Memory B cell (primary cell): ENCODE measurements at regions not wholly inside any gene's neighbourhood (a gene's known extent, or its start where the extent isn't known, plus 50 kb on each side); places are given as distances from the start of the nearest gene placed in this dataset.
"Not testable (repeated sequence)": the region's sequence is repeated elsewhere in the genome, so short reads cannot be mapped to it uniquely, and the experiment has no call there.

ENCODE experiments used
- ATAC-seq: fragments of 150-1000 bp; cut with Tn5 transposase; 2 replicates; pipeline ENCODE4 v1.10.0; 2021; ENCODE audit warnings: low read depth, mild to moderate bottlenecking, moderate library complexity
- DNase-seq, 2 donors: peaks; one replicate each; pipeline ENCODE4 v3.0.0; 2022; ENCODE audit warnings: low spot score in 2 of 2
- H3K27ac Mint-ChIP-seq: one replicate; pipeline ENCODE4 v1.8.0; 2022; ENCODE audit warnings: mild to moderate bottlenecking, moderate library complexity, mixed read lengths
- H3K27me3 Mint-ChIP-seq: one replicate; pipeline ENCODE4 v1.8.0; 2022; ENCODE audit warnings: mixed read lengths
- H3K36me3 Mint-ChIP-seq: one replicate; pipeline ENCODE4 v1.8.0; 2022; ENCODE audit warnings: mild to moderate bottlenecking, mixed read lengths
- H3K4me1 Mint-ChIP-seq: one replicate; pipeline ENCODE4 v1.8.0; 2022; ENCODE audit warnings: mixed read lengths
- H3K4me3 Mint-ChIP-seq: one replicate; pipeline ENCODE4 v1.8.0; 2022; ENCODE audit warnings: mild to moderate bottlenecking, moderate library complexity, mixed read lengths
- H3K9me3 Mint-ChIP-seq: one replicate; pipeline ENCODE4 v1.8.0; 2022; ENCODE audit warnings: mixed read lengths

GRCh38 chr16:51262428-51262827 is 111.4 kb upstream of the SALL1 start:
- H3K27ac Mint-ChIP-seq = no peak overlapping the region
- H3K27me3 Mint-ChIP-seq = no peaks in the 10 kb centered on the region
- H3K4me3 Mint-ChIP-seq = no peak overlapping the region
- DNase-seq (no peak), ATAC-seq (no peak)
- no peaks in the 10 kb centered on the region for H3K36me3 Mint-ChIP-seq
- peaks cover 17% of the 10 kb centered on the region for H3K9me3 Mint-ChIP-seq
- no peaks in the 10 kb centered on the region for H3K4me1 Mint-ChIP-seq

GRCh38 chr16:51261919-51262318 is 110.8 kb upstream of the SALL1 start:
- no peaks in the 10 kb centered on the region for H3K4me1 Mint-ChIP-seq
- ATAC-seq (no peak), DNase-seq (no peak)
- no peak overlapping the region for H3K4me3 Mint-ChIP-seq
- no peaks in the 10 kb centered on the region for H3K36me3 Mint-ChIP-seq
- peaks cover 18% of the 10 kb centered on the region for H3K9me3 Mint-ChIP-seq
- no peak overlapping the region for H3K27ac Mint-ChIP-seq
- no peaks in the 10 kb centered on the region for H3K27me3 Mint-ChIP-seq

- no peak for ATAC-seq
- Mint-ChIP-seq H3K4me1 (no peaks in the 10 kb centered on the region), H3K36me3 (no peaks in the 10 kb centered on the region), H3K27me3 (no peaks in the 10 kb centered on the region), H3K27ac (no peak overlapping the region), H3K9me3 (peaks cover 9% of the 10 kb centered on the region), H3K4me3 (no peak overlapping the region)
- DNase-seq = no peak
Observed at GRCh38 chr16:51255349-51255972, 104.4 kb upstream of the SALL1 start.

GRCh38 chr16:51254390-51254789 is 103.3 kb upstream of the SALL1 start:
- not testable (repeated sequence) for H3K9me3 Mint-ChIP-seq, H3K4me1 Mint-ChIP-seq, H3K27ac Mint-ChIP-seq, H3K36me3 Mint-ChIP-seq, DNase-seq, ATAC-seq, H3K4me3 Mint-ChIP-seq, H3K27me3 Mint-ChIP-seq

GRCh38 chr16:51248217-51248616 is 97.1 kb upstream of the SALL1 start:
- DNase-seq (no peak), ATAC-seq (no peak)
- Mint-ChIP-seq H3K27ac (no peak overlapping the region), H3K4me3 (no peak overlapping the region), H3K36me3 (no peaks in the 10 kb centered on the region), H3K27me3 (no peaks in the 10 kb centered on the region), H3K4me1 (no peaks in the 10 kb centered on the region), H3K9me3 (peaks cover 8% of the 10 kb centered on the region)

- ATAC-seq = no peak
- no peak for DNase-seq
- Mint-ChIP-seq H3K27me3 (no peaks in the 10 kb centered on the region), H3K4me3 (no peak overlapping the region), H3K27ac (no peak overlapping the region), H3K4me1 (no peaks in the 10 kb centered on the region), H3K36me3 (no peaks in the 10 kb centered on the region), H3K9me3 (peaks cover 7% of the 10 kb centered on the region)
Observed at GRCh38 chr16:51245658-51245995, 94.6 kb upstream of the SALL1 start.

GRCh38 chr16:51244887-51245657 is 94.0 kb upstream of the SALL1 start:
- no peaks in the 10 kb centered on the region for H3K36me3 Mint-ChIP-seq
- peaks cover 7% of the 10 kb centered on the region for H3K9me3 Mint-ChIP-seq
- ATAC-seq = no peak

GRCh38 chr16:51243936-51244436 is 92.9 kb upstream of the SALL1 start:
- H3K27me3 Mint-ChIP-seq = peaks cover 2% of the 10 kb centered on the region
- H3K4me3 Mint-ChIP-seq = no peak overlapping the region
- H3K27ac Mint-ChIP-seq = no peak overlapping the region
- peaks cover 2% of the 10 kb centered on the region for H3K36me3 Mint-ChIP-seq
- DNase-seq (no peak), ATAC-seq (no peak)
- H3K9me3 Mint-ChIP-seq = peaks cover 16% of the 10 kb centered on the region
- H3K4me1 Mint-ChIP-seq = no peaks in the 10 kb centered on the region

More at GRCh38 chr16:51244887-51245657, 94.0 kb upstream of the SALL1 start:
- Mint-ChIP-seq H3K4me1 (no peaks in the 10 kb centered on the region), H3K27ac (no peak overlapping the region), H3K4me3 (no peak overlapping the region), H3K27me3 (no peaks in the 10 kb centered on the region)
- no peak for DNase-seq

GRCh38 chr16:51242296-51242994 is 91.4 kb upstream of the SALL1 start:
- ATAC-seq = no peak
- H3K4me3 Mint-ChIP-seq = no peak overlapping the region

GRCh38 chr16:51239196-51239595 is 88.1 kb upstream of the SALL1 start:
- Mint-ChIP-seq H3K9me3 (peaks cover 12% of the 10 kb centered on the region), H3K27me3 (peaks cover 2% of the 10 kb centered on the region), H3K27ac (no peak overlapping the region), H3K36me3 (peaks cover 2% of the 10 kb centered on the region), H3K4me3 (no peak overlapping the region), H3K4me1 (no peaks in the 10 kb centered on the region)
- no peak for ATAC-seq
- no peak for DNase-seq

More at GRCh38 chr16:51242296-51242994, 91.4 kb upstream of the SALL1 start:
- no peak for DNase-seq
- Mint-ChIP-seq H3K4me1 (no peaks in the 10 kb centered on the region), H3K27me3 (peaks cover 2% of the 10 kb centered on the region), H3K27ac (no peak overlapping the region), H3K36me3 (peaks cover 2% of the 10 kb centered on the region), H3K9me3 (peaks cover 15% of the 10 kb centered on the region)

- Mint-ChIP-seq H3K4me1 (no peaks in the 10 kb centered on the region), H3K27me3 (peaks cover 2% of the 10 kb centered on the region), H3K36me3 (peaks cover 2% of the 10 kb centered on the region)
Observed at GRCh38 chr16:51237861-51238378, 86.8 kb upstream of the SALL1 start.

GRCh38 chr16:51237207-51237606 is 86.1 kb upstream of the SALL1 start:
- no peak overlapping the region for H3K27ac Mint-ChIP-seq
- peaks cover 12% of the 10 kb centered on the region for H3K9me3 Mint-ChIP-seq
- DNase-seq (no peak), ATAC-seq (no peak)
- peaks cover 2% of the 10 kb centered on the region for H3K36me3 Mint-ChIP-seq
- peaks cover 2% of the 10 kb centered on the region for H3K27me3 Mint-ChIP-seq
- no peaks in the 10 kb centered on the region for H3K4me1 Mint-ChIP-seq
- H3K4me3 Mint-ChIP-seq = no peak overlapping the region

More at GRCh38 chr16:51237861-51238378, 86.8 kb upstream of the SALL1 start:
- no peak overlapping the region for H3K4me3 Mint-ChIP-seq
- H3K27ac Mint-ChIP-seq = no peak overlapping the region
- no peak for DNase-seq
- peaks cover 12% of the 10 kb centered on the region for H3K9me3 Mint-ChIP-seq
- ATAC-seq = no peak

- ATAC-seq = no peak
- H3K9me3 Mint-ChIP-seq = peaks cover 12% of the 10 kb centered on the region
- H3K36me3 Mint-ChIP-seq = peaks cover 2% of the 10 kb centered on the region
Observed at GRCh38 chr16:51236583-51236982, 85.5 kb upstream of the SALL1 start.

GRCh38 chr16:51231702-51232101 is 80.6 kb upstream of the SALL1 start:
- Mint-ChIP-seq H3K4me3 (no peak overlapping the region), H3K4me1 (no peaks in the 10 kb centered on the region), H3K9me3 (peaks cover 6% of the 10 kb centered on the region), H3K27me3 (no peaks in the 10 kb centered on the region), H3K27ac (no peak overlapping the region), H3K36me3 (no peaks in the 10 kb centered on the region)
- DNase-seq (no peak), ATAC-seq (no peak)

More at GRCh38 chr16:51236583-51236982, 85.5 kb upstream of the SALL1 start:
- Mint-ChIP-seq H3K27ac (no peak overlapping the region), H3K27me3 (peaks cover 2% of the 10 kb centered on the region), H3K4me1 (no peaks in the 10 kb centered on the region), H3K4me3 (no peak overlapping the region)
- no peak for DNase-seq
